Mucosa of rectum (tissue), 2 donors: ENCODE measurements at regions not wholly inside any gene's neighbourhood (a gene's known extent, or its start where the extent isn't known, plus 50 kb on each side); places are given as distances from the start of the nearest gene placed in this dataset.

Experiments used
- H3K27ac ChIP-seq, 2 donors: one replicate each; pipeline ENCODE4 v1.7.0; 2013; ENCODE audit warnings: inconsistent platforms in 2 of 2, low read depth in 2 of 2, low read length in 2 of 2
- H3K27me3 ChIP-seq, 2 donors: one replicate each; pipeline ENCODE4 v1.7.0; 2013; ENCODE audit warnings: low read length in 2 of 2; ENCODE audit not compliant: control insufficient read depth in 2 of 2, insufficient read depth in 2 of 2
- H3K36me3 ChIP-seq, 2 donors: one replicate each; pipeline ENCODE4 v1.7.0; 2013; ENCODE audit warnings: low read length in 2 of 2; ENCODE audit not compliant: control insufficient read depth in 2 of 2, insufficient read depth in 2 of 2
- H3K4me1 ChIP-seq, 2 donors: one replicate each; pipeline ENCODE4 v1.7.0; 2013; ENCODE audit warnings: low read length in 2 of 2, mild to moderate bottlenecking in 1 of 2; ENCODE audit not compliant: control insufficient read depth in 2 of 2, insufficient read depth in 2 of 2
- H3K4me3 ChIP-seq, 2 donors: one replicate each; pipeline ENCODE4 v1.7.0; 2013; ENCODE audit warnings: low read length in 2 of 2
- H3K9ac ChIP-seq, 2 donors: one replicate each; pipeline ENCODE4 v1.7.0; 2013; ENCODE audit warnings: low read length in 2 of 2, low read depth in 1 of 2, mild to moderate bottlenecking in 1 of 2
- H3K9me3 ChIP-seq, 2 donors: one replicate each; pipeline ENCODE4 v1.7.0; 2013; ENCODE audit warnings: low read length in 2 of 2; ENCODE audit not compliant: control insufficient read depth in 2 of 2
- donor health status: healthy.
- donor health status: Normal muscosa, but diverticular disease.

- Histone ChIP-seq H3K36me3 (no peaks in the 10 kb centered on the region), H3K27me3 (no peaks in the 10 kb centered on the region), H3K4me3 (peak overlapping the region in 1 of 2 donors; percentile 48), H3K27ac (no peak overlapping the region), H3K9me3 (no peaks in the 10 kb centered on the region), H3K9ac (no peak overlapping the region), H3K4me1 (peaks cover 0 to 4% of the 10 kb centered on the region in 2 donors)
These were observed 61.0 kb downstream of the GTPBP8 start for GRCh38 chr3:113051787-113052186.

GRCh38 chr3:113053169-113053568 lies 62.4 kb downstream of the GTPBP8 start:
- H3K27ac ChIP-seq: no peak overlapping the region
- no peaks in the 10 kb centered on the region for H3K36me3 ChIP-seq
- H3K9ac ChIP-seq: no peak overlapping the region
- no peaks in the 10 kb centered on the region for H3K9me3 ChIP-seq
- no peaks in the 10 kb centered on the region for H3K27me3 ChIP-seq
- H3K4me3 ChIP-seq: no peak overlapping the region
- H3K4me1 ChIP-seq: peaks cover 0 to 4% of the 10 kb centered on the region in 2 donors

GRCh38 chr3:113054552-113054951 lies 63.8 kb downstream of the GTPBP8 start:
- H3K27me3 ChIP-seq: no peaks in the 10 kb centered on the region
- H3K9ac ChIP-seq: no peak overlapping the region
- H3K4me3 ChIP-seq: no peak overlapping the region
- no peaks in the 10 kb centered on the region for H3K9me3 ChIP-seq
- no peak overlapping the region for H3K27ac ChIP-seq
- no peaks in the 10 kb centered on the region for H3K36me3 ChIP-seq
- peaks cover 0 to 4% of the 10 kb centered on the region in 2 donors for H3K4me1 ChIP-seq

GRCh38 chr3:113055201-113055600 lies 64.4 kb downstream of the GTPBP8 start:
- Histone ChIP-seq H3K9me3 (no peaks in the 10 kb centered on the region), H3K9ac (no peak overlapping the region), H3K36me3 (no peaks in the 10 kb centered on the region), H3K4me3 (no peak overlapping the region), H3K27ac (no peak overlapping the region), H3K4me1 (peaks cover 0 to 4% of the 10 kb centered on the region in 2 donors), H3K27me3 (no peaks in the 10 kb centered on the region)

- Histone ChIP-seq H3K36me3 (no peaks in the 10 kb centered on the region), H3K4me1 (peaks cover 0 to 4% of the 10 kb centered on the region in 2 donors), H3K9me3 (no peaks in the 10 kb centered on the region), H3K9ac (no peak overlapping the region), H3K27me3 (no peaks in the 10 kb centered on the region), H3K4me3 (no peak overlapping the region), H3K27ac (no peak overlapping the region)
These were observed 65.2 kb downstream of the GTPBP8 start for GRCh38 chr3:113055961-113056360.

GRCh38 chr3:113057117-113057516 lies 66.3 kb downstream of the GTPBP8 start:
- H3K27me3 ChIP-seq: no peaks in the 10 kb centered on the region
- H3K27ac ChIP-seq: no peak overlapping the region
- no peaks in the 10 kb centered on the region for H3K36me3 ChIP-seq
- H3K9me3 ChIP-seq: no peaks in the 10 kb centered on the region
- H3K9ac ChIP-seq: no peak overlapping the region
- no peaks in the 10 kb centered on the region for H3K4me1 ChIP-seq
- H3K4me3 ChIP-seq: no peak overlapping the region

- H3K4me3 ChIP-seq: no peak overlapping the region
- no peak overlapping the region for H3K27ac ChIP-seq
- no peak overlapping the region for H3K9ac ChIP-seq
- H3K9me3 ChIP-seq: no peaks in the 10 kb centered on the region
- no peaks in the 10 kb centered on the region for H3K4me1 ChIP-seq
- H3K27me3 ChIP-seq: no peaks in the 10 kb centered on the region
- H3K36me3 ChIP-seq: no peaks in the 10 kb centered on the region
These were observed 67.4 kb downstream of the GTPBP8 start for GRCh38 chr3:113058188-113058587.

- no peak overlapping the region for H3K27ac ChIP-seq
- H3K36me3 ChIP-seq: no peaks in the 10 kb centered on the region
- no peaks in the 10 kb centered on the region for H3K9me3 ChIP-seq
- H3K4me3 ChIP-seq: no peak overlapping the region
- H3K27me3 ChIP-seq: no peaks in the 10 kb centered on the region
- H3K4me1 ChIP-seq: no peaks in the 10 kb centered on the region
- no peak overlapping the region for H3K9ac ChIP-seq
These were observed 71.9 kb downstream of the GTPBP8 start for GRCh38 chr3:113062705-113063104.

- Histone ChIP-seq H3K9me3 (no peaks in the 10 kb centered on the region), H3K27ac (no peak overlapping the region), H3K27me3 (no peaks in the 10 kb centered on the region), H3K4me1 (no peaks in the 10 kb centered on the region), H3K36me3 (no peaks in the 10 kb centered on the region), H3K4me3 (no peak overlapping the region), H3K9ac (no peak overlapping the region)
These were observed 72.5 kb downstream of the GTPBP8 start for GRCh38 chr3:113063126-113063894.

- no peaks in the 10 kb centered on the region for H3K36me3 ChIP-seq
- no peak overlapping the region for H3K27ac ChIP-seq
- no peak overlapping the region for H3K4me3 ChIP-seq
- no peaks in the 10 kb centered on the region for H3K4me1 ChIP-seq
- no peaks in the 10 kb centered on the region for H3K27me3 ChIP-seq
- H3K9ac ChIP-seq: no peak overlapping the region
- no peaks in the 10 kb centered on the region for H3K9me3 ChIP-seq
These were observed 73.4 kb downstream of the GTPBP8 start for GRCh38 chr3:113064183-113064582.
